OCI-LY3 (cell line): ENCODE measurements at regions not wholly inside any gene's neighbourhood (a gene's known extent, or its start where the extent isn't known, plus 50 kb on each side); places are given as distances from the start of the nearest gene placed in this dataset.

Experiments used
- H2AFZ ChIP-seq: fragments of 200-600, 300-600 bp; shearing (Covaris generic); 2 replicates; pipeline ENCODE4 v1.6.0; 2014; ENCODE audit warnings: antibody characterized with exemption, low read depth, low read length
- H3K27ac ChIP-seq: fragments of 200-600, 300-600 bp; sonication (generic); 2 replicates; pipeline ENCODE4 v1.5.1; 2014; ENCODE audit warnings: mild to moderate bottlenecking, low read length, moderate library complexity, mixed read lengths
- H3K27me3 ChIP-seq: fragments of 200-600, 300-600 bp; sonication (generic); 2 replicates; pipeline ENCODE4 v1.6.1; 2014; ENCODE audit warnings: low read depth, low read length, mixed read lengths
- H3K36me3 ChIP-seq: fragments of 200-600, 300-600 bp; sonication (generic); replicated peaks from 2 replicates; pipeline ENCODE3; 2014; ENCODE audit warnings: low read depth, low read length, mixed read lengths
- H3K4me1 ChIP-seq: fragments of 300-600, 200-600 bp; sonication (generic); 2 replicates; pipeline ENCODE4 v1.6.1; 2014; ENCODE audit warnings: low read length, mixed read lengths
- H3K4me2 ChIP-seq: fragments of 200-600, 300-600 bp; sonication (generic); 2 replicates; pipeline ENCODE4 v1.6.1; 2014; ENCODE audit warnings: low read length, mixed read lengths
- H3K4me3 ChIP-seq: fragments of 300-600, 200-600 bp; sonication (generic); 2 replicates; pipeline ENCODE4 v1.5.1; 2014; ENCODE audit warnings: antibody characterized with exemption, mild to moderate bottlenecking, low read length, moderate library complexity
- H3K79me2 ChIP-seq: fragments of 300-600, 200-600 bp; shearing (Covaris generic); 2 replicates; pipeline ENCODE4 v1.6.1; 2014; ENCODE audit warnings: mild to moderate bottlenecking, low read length, mixed read lengths
- H3K9ac ChIP-seq: fragments of 300-600, 200-600 bp; shearing (Covaris generic); 2 replicates; pipeline ENCODE4 v1.6.0; 2014; ENCODE audit warnings: mild to moderate bottlenecking, low read length, moderate library complexity
- H3K9me3 ChIP-seq: fragments of 200-600, 300-600 bp; shearing (Covaris generic); 2 replicates; pipeline ENCODE4 v1.6.1; 2014; ENCODE audit warnings: low read length, mixed read lengths; ENCODE audit not compliant: insufficient read depth
- H4K20me1 ChIP-seq: fragments of 200-600, 300-600 bp; sonication (generic); 2 replicates; pipeline ENCODE4 v1.6.1; 2016; ENCODE audit warnings: low read length, mixed read lengths; ENCODE audit not compliant: insufficient read depth
- CTCF ChIP-seq: fragments of 200-600, 300-600 bp; sonication (generic); IDR thresholded peaks from 2 replicates; pipeline ENCODE4 v1.5.1; 2014; ENCODE audit warnings: antibody characterized with exemption, low read length, low read depth
- EZH2phosphoT487 ChIP-seq: fragments of 200-600 bp; shearing (Covaris generic); IDR thresholded peaks from 2 replicates; pipeline ENCODE4 v1.6.1; 2018; ENCODE audit warnings: antibody characterized with exemption, mixed run types, low read depth

- Histone ChIP-seq H2AFZ (no peak overlapping the region), H3K9me3 (no peaks in the 10 kb centered on the region), H3K36me3 (no peaks in the 10 kb centered on the region), H3K79me2 (no peaks in the 10 kb centered on the region), H3K9ac (no peak overlapping the region), H3K27ac (no peak overlapping the region), H4K20me1 (no peaks in the 10 kb centered on the region), H3K4me1 (peaks cover 7% of the 10 kb centered on the region), H3K27me3 (peaks cover 4% of the 10 kb centered on the region; the same call in 1 of the 2 replicates), H3K4me2 (no peak overlapping the region), H3K4me3 (no peak overlapping the region)
- TF ChIP-seq EZH2phosphoT487 (no peak), CTCF (no peak)
Observed at GRCh38 chr17:72397687-72398086, 276.9 kb downstream of the SOX9 start.

GRCh38 chr17:72399023-72399607 lies 278.3 kb downstream of the SOX9 start:
- H3K9me3 ChIP-seq, result no peaks in the 10 kb centered on the region
- H3K36me3 ChIP-seq, result no peaks in the 10 kb centered on the region
- no peak overlapping the region for H3K4me3 ChIP-seq
- no peaks in the 10 kb centered on the region for H3K27me3 ChIP-seq
- H3K27ac ChIP-seq, result no peak overlapping the region
- TF ChIP-seq CTCF (no peak), EZH2phosphoT487 (no peak)
- no peak overlapping the region for H3K4me2 ChIP-seq
- H3K9ac ChIP-seq, result no peak overlapping the region
- H3K79me2 ChIP-seq, result no peaks in the 10 kb centered on the region
- no peaks in the 10 kb centered on the region for H3K4me1 ChIP-seq
- no peaks in the 10 kb centered on the region for H4K20me1 ChIP-seq
- H2AFZ ChIP-seq, result no peak overlapping the region

DNA sequence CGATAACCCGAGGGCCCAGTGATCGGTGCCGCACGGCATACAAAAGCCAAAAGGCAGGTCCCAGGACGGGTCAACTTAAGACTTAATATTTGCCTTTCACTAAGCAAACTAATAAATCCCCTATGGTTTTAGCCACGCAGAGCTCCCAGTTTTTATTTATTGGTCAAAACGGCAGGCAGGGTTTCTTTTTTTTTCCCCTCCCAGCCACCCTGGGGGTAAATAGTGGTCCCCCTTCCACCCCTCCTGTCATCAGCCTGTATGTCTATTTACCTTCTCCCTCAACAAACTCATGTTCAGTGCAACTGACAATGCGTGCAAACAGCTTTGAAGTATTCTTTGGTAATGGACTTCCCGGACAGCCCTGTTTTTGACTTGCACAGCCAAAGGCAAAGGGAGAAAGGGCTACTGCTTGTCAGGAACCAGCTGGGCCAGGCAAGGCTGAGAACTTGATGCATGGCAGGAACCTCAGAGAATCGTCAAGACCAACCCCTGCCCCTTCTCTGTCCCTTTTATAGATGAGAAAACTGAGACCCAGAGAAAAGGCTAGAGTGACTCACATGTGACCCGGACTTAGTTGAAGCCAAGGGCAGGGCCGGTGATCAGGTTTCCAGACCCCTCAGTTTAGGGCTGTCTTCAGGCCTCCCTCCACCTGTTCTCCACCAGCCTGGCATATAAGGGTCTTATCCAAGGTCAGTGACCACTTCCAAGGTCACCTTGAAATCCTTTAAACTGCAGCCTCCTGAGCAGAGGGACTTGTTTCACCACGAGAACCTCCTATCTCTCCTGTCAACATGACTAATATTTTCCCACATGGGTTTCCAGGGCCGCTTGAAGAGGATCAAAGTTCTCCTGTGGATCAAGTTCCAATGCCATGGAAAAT lies 279.0 kb downstream of the SOX9 start:
- Histone ChIP-seq H3K4me3 (no peak overlapping the region), H3K79me2 (no peaks in the 10 kb centered on the region), H3K9me3 (no peaks in the 10 kb centered on the region), H3K36me3 (no peaks in the 10 kb centered on the region), H3K4me2 (no peak overlapping the region), H3K27ac (no peak overlapping the region), H3K9ac (no peak overlapping the region), H2AFZ (no peak overlapping the region), H3K27me3 (no peaks in the 10 kb centered on the region), H4K20me1 (no peaks in the 10 kb centered on the region), H3K4me1 (no peaks in the 10 kb centered on the region)
- TF ChIP-seq CTCF (no peak), EZH2phosphoT487 (no peak)

DNA sequence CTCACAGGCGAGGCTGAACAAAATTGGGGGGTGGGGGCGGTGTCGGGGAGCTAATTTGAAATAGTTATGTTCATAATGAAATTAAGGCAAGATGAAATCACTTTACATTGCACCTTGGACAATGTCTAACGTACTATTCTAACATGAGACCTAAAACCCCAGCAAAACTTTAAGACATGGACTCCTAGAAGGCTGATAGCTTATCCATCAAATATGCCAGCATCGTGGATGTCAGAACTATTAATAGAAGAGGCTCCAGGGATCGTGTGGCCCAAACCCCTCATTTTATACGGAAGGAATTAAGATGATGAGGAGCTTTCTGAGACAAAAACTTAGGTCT lies 279.6 kb downstream of the SOX9 start:
- no peak overlapping the region for H3K9ac ChIP-seq
- H3K36me3 ChIP-seq, result no peaks in the 10 kb centered on the region
- H3K9me3 ChIP-seq, result no peaks in the 10 kb centered on the region
- H3K27ac ChIP-seq, result no peak overlapping the region
- H3K27me3 ChIP-seq, result no peaks in the 10 kb centered on the region
- no peak overlapping the region for H2AFZ ChIP-seq
- H4K20me1 ChIP-seq, result no peaks in the 10 kb centered on the region
- H3K4me3 ChIP-seq, result no peak overlapping the region
- no peak for TF ChIP-seq CTCF
- TF ChIP-seq EZH2phosphoT487, result no peak
- H3K79me2 ChIP-seq, result no peaks in the 10 kb centered on the region
- no peaks in the 10 kb centered on the region for H3K4me1 ChIP-seq
- no peak overlapping the region for H3K4me2 ChIP-seq
